PC-9 (cell line): ENCODE measurements at regions not wholly inside any gene's neighbourhood (a gene's known extent, or its start where the extent isn't known, plus 50 kb on each side); places are given as distances from the start of the nearest gene placed in this dataset.

ENCODE experiments used
- BruUV-seq: library from RNA; stranded (reverse); fragments of 400-500 nt; replicated peaks from 2 replicates; lab custom pipeline; 2021; lab: Mats Ljungman, UMichigan
- CTCF ChIA-PET: fragments of 300-600 bp; sonication (Branson Sonifier 250); formaldehyde crosslinking; loops from one replicate; lab custom pipeline; 2022; ENCODE audit warnings: antibody characterized with exemption; lab: Charles Lee
- POLR2A ChIA-PET: fragments of 300-600 bp; sonication (Branson Sonifier 250); formaldehyde crosslinking; loops from one replicate; lab custom pipeline; 2022; ENCODE audit warnings: antibody characterized with exemption; ENCODE audit not compliant: unreplicated experiment; lab: Charles Lee
- DNase-seq, 2 experiments: peaks; one replicate each; pipeline versions ENCODE4 v3.0.0 to v3.0.0-alpha.2; 2015 to 2022; ENCODE audit warnings: mixed read lengths in 1 of 2
- H2AFZ ChIP-seq: fragments of 200-600 bp; sonication (generic); 2 replicates; pipeline ENCODE4 v1.8.1; 2017; ENCODE audit warnings: antibody characterized with exemption
- H3F3A ChIP-seq: fragments of 200-600 bp; sonication (generic); 2 replicates; pipeline ENCODE4 v1.8.1; 2017; ENCODE audit warnings: antibody characterized with exemption, mild to moderate bottlenecking, low read depth; ENCODE audit not compliant: insufficient read depth
- H3K27ac ChIP-seq: fragments of 200-600 bp; sonication (generic); 2 replicates; pipeline ENCODE4 v1.6.1; 2016; ENCODE audit warnings: mixed run types
- H3K27me3 ChIP-seq: fragments of 200-600 bp; sonication (generic); 2 replicates; pipeline ENCODE4 v1.6.1; 2016; ENCODE audit warnings: low read depth, mixed run types; ENCODE audit not compliant: insufficient read depth
- H3K36me3 ChIP-seq: fragments of 200-600 bp; sonication (generic); 2 replicates; pipeline ENCODE4 v1.6.1; 2016; ENCODE audit warnings: low read depth, mixed run types
- H3K4me1 ChIP-seq: fragments of 200-600 bp; sonication (generic); replicated peaks from 2 replicates; pipeline ENCODE4 v1.6.1; 2016; ENCODE audit warnings: mixed run types; ENCODE audit not compliant: insufficient read depth
- H3K4me2 ChIP-seq: fragments of 200-600 bp; sonication (generic); 2 replicates; pipeline ENCODE4 v1.6.1; 2017; ENCODE audit warnings: mixed run types
- H3K4me3 ChIP-seq: fragments of 200-600 bp; sonication (generic); 2 replicates; pipeline ENCODE4 v1.6.1; 2016; ENCODE audit warnings: mixed run types
- H3K79me2 ChIP-seq: fragments of 200-600 bp; sonication (generic); 2 replicates; pipeline ENCODE4 v1.6.1; 2017; ENCODE audit warnings: low read depth, mixed run types
- H3K9me2 ChIP-seq: fragments of 200-600 bp; sonication (generic); 2 replicates; pipeline ENCODE4 v1.8.1; 2017; ENCODE audit warnings: mild to moderate bottlenecking; ENCODE audit not compliant: insufficient read depth
- H3K9me3 ChIP-seq: fragments of 200-600 bp; sonication (generic); 2 replicates; pipeline ENCODE4 v1.8.1; 2016; ENCODE audit warnings: low read depth; ENCODE audit not compliant: insufficient read depth
- H4K20me1 ChIP-seq: fragments of 200-600 bp; sonication (generic); 2 replicates; pipeline ENCODE4 v1.8.1; 2017; ENCODE audit not compliant: insufficient read depth
- EZH2 ChIP-seq: fragments of 200-600 bp; sonication (generic); IDR thresholded peaks from 2 replicates; pipeline ENCODE4 v1.8.0; 2017; ENCODE audit warnings: antibody characterized with exemption, low read depth
- intact Hi-C: fragments of 100-400 bp; cut with micrococcal nuclease; formaldehyde crosslinking; loops from one replicate; pipeline ENCODE4 v1.10.0; 2022; ENCODE audit not compliant: unreplicated experiment
- TF ChIP-seq, protein P1 (sequence below): fragments of 200-600 bp; sonication (generic); conservative IDR thresholded peaks from 2 replicates; pipeline ENCODE4 v1.6.1; 2017; ENCODE audit warnings: mixed run types, antibody characterized with exemption, mild to moderate bottlenecking, moderate library complexity

DNA sequence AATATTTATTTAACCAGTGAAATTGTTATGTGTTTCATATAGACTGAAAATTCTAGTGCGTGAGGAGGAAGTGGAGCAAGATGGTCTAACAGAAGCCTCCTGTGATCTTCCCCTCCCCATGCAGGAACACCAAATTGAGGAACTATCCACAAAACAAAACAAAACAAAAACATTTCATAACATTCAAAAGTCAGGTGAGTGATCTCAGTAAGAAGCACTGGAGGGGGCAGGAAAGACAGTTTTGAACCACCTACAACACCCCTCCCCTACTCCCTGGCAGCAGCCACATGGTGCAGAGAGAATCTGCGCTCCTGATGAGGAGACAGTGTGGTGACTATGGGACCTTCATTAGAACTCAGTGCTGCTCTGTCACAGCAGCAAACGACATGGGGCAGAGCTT lies 221.9 kb upstream of the SEMA3C start:
- no peaks in the 10 kb centered on the region for H3K36me3 ChIP-seq
- ChIA-PET POLR2A (no interaction called here), CTCF (no interaction called here)
- H3K9me3 ChIP-seq: no peaks in the 10 kb centered on the region
- no peaks in the 10 kb centered on the region for H3K27me3 ChIP-seq
- H3K4me2 ChIP-seq: no peak overlapping the region
- H3F3A ChIP-seq: no peaks in the 10 kb centered on the region
- no peak for TF ChIP-seq EZH2
- TF ChIP-seq, protein P1, sequence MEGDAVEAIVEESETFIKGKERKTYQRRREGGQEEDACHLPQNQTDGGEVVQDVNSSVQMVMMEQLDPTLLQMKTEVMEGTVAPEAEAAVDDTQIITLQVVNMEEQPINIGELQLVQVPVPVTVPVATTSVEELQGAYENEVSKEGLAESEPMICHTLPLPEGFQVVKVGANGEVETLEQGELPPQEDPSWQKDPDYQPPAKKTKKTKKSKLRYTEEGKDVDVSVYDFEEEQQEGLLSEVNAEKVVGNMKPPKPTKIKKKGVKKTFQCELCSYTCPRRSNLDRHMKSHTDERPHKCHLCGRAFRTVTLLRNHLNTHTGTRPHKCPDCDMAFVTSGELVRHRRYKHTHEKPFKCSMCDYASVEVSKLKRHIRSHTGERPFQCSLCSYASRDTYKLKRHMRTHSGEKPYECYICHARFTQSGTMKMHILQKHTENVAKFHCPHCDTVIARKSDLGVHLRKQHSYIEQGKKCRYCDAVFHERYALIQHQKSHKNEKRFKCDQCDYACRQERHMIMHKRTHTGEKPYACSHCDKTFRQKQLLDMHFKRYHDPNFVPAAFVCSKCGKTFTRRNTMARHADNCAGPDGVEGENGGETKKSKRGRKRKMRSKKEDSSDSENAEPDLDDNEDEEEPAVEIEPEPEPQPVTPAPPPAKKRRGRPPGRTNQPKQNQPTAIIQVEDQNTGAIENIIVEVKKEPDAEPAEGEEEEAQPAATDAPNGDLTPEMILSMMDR: no peak
- no peaks in the 10 kb centered on the region for H4K20me1 ChIP-seq
- no peak overlapping the region for H3K4me3 ChIP-seq
- no peaks in the 10 kb centered on the region for H3K9me2 ChIP-seq
- intact Hi-C loops: no loop called here
- no peak overlapping the region for H3K27ac ChIP-seq
- DNase-seq: no peak
- H3K4me1 ChIP-seq: no peaks in the 10 kb centered on the region
- no TSS peak for BruUV-seq
- H3K79me2 ChIP-seq: no peaks in the 10 kb centered on the region
- H2AFZ ChIP-seq: no peak overlapping the region

DNA sequence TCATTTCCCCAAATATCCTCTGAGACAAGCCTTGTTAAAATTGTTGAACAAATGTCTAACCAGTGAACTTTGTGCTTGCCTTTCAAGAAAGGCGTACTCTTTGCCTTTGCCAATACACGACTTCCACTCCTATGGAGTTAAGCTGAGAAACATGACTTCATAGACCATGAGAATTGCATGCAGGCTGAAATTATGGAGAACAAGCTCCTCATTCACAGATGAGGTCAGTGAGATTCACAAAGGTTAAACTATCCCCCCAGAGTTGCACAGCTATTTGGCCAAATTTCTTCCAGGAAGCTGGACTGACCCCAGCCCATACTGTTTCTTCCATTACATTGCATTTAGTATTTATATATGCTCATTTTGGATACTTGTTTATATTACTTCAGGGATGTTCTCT lies 221.4 kb upstream of the SEMA3C start:
- no peak overlapping the region for H3K27ac ChIP-seq
- BruUV-seq: no TSS peak
- H3K4me2 ChIP-seq: no peak overlapping the region
- H3K27me3 ChIP-seq: no peaks in the 10 kb centered on the region
- no peak for TF ChIP-seq EZH2
- TF ChIP-seq, protein P1: no peak
- no peaks in the 10 kb centered on the region for H3F3A ChIP-seq
- H3K9me2 ChIP-seq: no peaks in the 10 kb centered on the region
- CTCF ChIA-PET: no interaction called here
- H2AFZ ChIP-seq: no peak overlapping the region
- H4K20me1 ChIP-seq: no peaks in the 10 kb centered on the region
- intact Hi-C loops: no loop called here
- H3K4me3 ChIP-seq: no peak overlapping the region
- H3K79me2 ChIP-seq: no peaks in the 10 kb centered on the region
- POLR2A ChIA-PET: no interaction called here
- H3K9me3 ChIP-seq: no peaks in the 10 kb centered on the region
- H3K4me1 ChIP-seq: no peaks in the 10 kb centered on the region
- DNase-seq: no peak
- no peaks in the 10 kb centered on the region for H3K36me3 ChIP-seq

DNA sequence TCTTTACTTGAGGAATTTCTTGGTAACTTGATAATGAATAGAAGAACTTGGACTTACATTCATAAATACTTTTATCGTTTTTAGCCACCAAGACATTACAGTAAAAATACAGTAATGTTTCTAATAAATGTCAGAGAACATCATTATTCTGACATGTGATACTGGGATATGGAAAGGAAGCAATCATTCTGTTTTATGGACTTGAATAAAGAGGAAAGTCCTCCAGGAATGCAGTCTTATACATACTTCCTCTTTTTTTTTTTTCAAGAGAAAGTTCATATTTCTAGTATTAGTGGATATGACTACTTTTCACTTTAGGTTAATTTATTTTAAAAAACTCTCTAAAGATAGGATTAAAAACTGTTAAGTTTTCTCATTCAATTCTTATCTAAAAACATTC lies 220.0 kb upstream of the SEMA3C start:
- Histone ChIP-seq H3K27me3 (no peaks in the 10 kb centered on the region), H3K9me2 (no peaks in the 10 kb centered on the region), H3F3A (no peaks in the 10 kb centered on the region), H3K4me2 (no peak overlapping the region), H4K20me1 (no peaks in the 10 kb centered on the region), H3K9me3 (no peaks in the 10 kb centered on the region), H2AFZ (no peak overlapping the region), H3K4me1 (no peaks in the 10 kb centered on the region), H3K36me3 (no peaks in the 10 kb centered on the region), H3K27ac (no peak overlapping the region), H3K79me2 (no peaks in the 10 kb centered on the region), H3K4me3 (no peak overlapping the region)
- CTCF ChIA-PET: no interaction called here
- no TSS peak for BruUV-seq
- POLR2A ChIA-PET: no interaction called here
- TF ChIP-seq, protein P1: no peak
- no peak for TF ChIP-seq EZH2
- intact Hi-C loops: no loop called here
- DNase-seq: no peak
